ENCODE measurements at regions not wholly inside any gene's neighbourhood (a gene's known extent, or its start where the extent isn't known, plus 50 kb on each side); places are given as distances from the start of the nearest gene placed in this dataset.

- DNase-seq (ENCODE audit: low read depth): no peak
Measured at GRCh38 chr2:117714745-117715417, 99.6 kb upstream of the DDX18 start.

- DNase-seq (ENCODE audit: low read depth): no peak
Measured at GRCh38 chr2:117716505-117716904, 98.0 kb upstream of the DDX18 start.

DNA sequence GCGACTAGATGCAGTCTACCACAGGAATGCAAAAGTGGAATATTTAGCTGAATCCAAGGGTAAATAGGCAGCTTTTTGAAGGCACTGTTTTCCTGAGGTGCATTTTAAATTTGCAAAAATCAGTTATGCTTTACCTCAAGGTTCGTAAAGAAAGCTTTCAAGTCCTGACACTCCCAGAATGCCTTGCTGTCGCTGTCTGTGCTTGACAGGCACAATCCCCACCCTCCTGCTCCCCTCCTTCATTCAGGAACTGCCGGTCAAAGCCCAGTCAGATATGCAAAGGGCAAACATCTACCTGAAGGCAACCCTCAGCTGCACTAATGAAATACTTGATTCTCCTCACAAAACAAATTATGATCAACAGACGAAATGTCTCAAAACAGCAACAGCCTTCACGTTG is 97.4 kb upstream of the DDX18 start:
- no peak for DNase-seq (ENCODE audit: low read depth)

DNA sequence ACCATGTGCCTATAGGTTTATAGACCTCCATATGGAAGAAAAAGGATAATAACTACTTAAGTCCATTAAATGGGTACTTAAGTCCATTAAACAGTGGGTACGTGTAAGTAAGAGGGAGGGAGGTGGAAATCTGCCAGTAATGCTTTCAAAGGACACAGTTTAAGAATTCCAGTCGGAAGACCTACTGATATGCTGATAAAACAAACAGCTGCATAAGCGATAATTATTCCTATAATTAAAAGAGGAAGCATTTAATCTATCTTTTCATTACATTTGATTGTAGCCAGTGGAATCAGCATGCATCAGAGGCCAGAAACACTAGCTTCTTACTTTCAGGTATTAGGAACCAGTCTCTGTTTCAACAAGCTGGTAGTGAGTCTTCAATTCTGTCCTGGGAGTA is 96.4 kb upstream of the DDX18 start:
- no peak for DNase-seq (ENCODE audit: low read depth)

- DNase-seq (ENCODE audit: low read depth): no peak
Measured at GRCh38 chr2:117720765-117721164, 93.7 kb upstream of the DDX18 start.

DNA sequence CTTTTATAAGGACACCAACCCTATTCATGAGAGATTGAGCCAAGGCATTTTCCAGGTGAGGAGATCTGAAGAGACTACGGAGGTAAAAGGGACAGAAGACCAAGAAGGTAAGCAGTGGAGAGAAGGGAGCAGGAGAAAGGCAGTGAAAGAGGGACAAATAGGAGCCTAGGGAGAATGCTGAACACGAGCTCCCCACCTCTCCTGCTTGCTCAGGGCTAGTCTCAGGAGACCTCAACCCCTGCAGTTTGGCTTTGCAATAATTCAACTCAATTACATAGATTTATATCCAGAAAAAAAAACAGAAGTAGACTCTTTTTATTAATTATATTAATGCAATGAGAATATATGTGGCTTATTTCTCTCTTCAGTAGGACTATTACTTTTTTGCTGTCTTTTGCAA is 91.0 kb upstream of the DDX18 start:
- DNase-seq (ENCODE audit: low read depth): no peak

DNA sequence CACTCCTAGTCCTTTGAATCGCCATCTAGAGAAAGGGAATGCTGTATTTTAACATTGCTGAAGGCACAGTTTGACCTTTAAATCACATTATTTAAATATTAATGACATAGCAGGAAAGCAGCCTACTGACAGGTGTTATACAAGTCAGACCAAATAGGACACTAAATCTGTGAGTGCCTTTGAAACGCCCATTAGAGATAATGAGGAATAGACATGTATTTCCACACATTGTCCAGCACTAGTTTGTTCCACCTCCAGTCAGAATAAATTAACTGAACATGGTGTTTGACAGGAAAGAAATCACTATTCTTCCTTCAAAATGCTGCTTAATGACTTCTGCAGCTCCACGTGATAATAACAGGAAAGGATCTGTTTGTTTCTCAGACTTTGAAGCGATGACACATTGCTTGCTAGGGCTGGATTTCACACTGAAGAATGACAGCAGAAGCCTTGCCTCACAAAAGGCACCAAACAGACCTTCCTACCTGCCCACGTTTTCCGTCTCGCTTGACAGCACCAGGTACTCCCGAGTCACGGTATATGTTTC is 90.5 kb upstream of the DDX18 start:
- DNase-seq (ENCODE audit: low read depth): no peak

GRCh38 chr2:117726747-117727146 is 87.7 kb upstream of the DDX18 start:
- DNase-seq (ENCODE audit: low read depth): no peak

- DNase-seq (ENCODE audit: low read depth): no peak
Measured at GRCh38 chr2:117737846-117738245, 76.6 kb upstream of the DDX18 start.

DNA sequence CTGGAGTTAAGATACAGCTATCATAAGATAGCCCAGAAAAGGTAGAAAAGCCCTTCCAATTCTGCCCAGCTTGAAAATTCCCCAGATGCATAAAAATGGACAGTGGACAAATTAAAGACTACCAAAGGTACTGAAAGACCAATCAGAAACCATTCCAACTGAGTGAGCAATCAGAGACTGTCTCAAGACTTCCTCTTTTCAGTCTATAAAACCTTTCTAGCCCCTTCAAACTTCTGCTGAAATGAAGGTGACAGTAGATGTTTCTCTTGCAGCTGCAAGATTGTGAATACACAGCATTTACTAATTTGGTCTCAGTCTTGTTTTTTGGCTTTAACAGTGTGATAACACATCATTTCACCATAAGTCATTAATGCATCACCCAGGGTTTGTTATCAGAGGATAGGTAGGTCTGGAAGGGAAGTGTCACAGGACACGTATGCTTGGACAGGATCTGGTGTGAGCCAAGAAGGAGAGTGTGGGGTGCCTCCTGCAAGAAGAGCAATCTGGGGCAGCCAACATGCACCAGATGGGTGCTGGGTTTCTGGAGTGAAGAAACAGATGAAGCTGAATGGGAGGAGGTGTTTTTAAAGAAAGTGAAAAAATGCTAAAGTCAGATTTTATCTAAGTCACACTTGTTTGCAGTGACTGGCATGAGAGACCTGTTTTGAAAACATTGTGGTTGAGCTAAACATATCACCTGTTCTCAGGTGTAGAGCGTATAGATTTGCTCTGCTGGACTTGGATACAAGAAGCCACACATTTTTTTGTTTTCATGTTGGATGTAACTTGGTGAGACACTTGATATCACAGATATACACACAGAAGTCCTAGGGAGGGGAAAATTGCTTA is 75.3 kb upstream of the DDX18 start:
- no peak for DNase-seq (ENCODE audit: low read depth)

GRCh38 chr2:117745537-117745936 is 69.0 kb upstream of the DDX18 start:
- DNase-seq (ENCODE audit: low read depth): no peak

DNA sequence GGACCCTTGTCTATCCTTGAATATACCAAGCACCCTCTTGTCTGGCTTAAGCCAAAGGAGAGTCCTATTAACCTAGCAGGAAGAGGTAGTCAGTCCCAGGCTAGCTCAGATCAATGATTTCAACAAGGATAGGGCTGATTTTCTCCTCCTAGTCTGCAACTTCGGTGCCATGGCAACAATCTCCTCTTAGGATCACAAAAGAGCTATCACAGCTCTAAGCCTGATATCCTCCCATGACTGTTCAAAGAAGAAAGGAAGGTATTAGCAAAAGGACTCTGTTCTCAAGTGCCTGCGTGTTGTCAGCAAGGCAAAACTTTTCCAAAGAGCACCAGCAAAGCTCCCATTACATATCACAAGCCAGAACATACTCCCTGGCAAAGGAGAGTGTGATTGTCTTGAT is 58.7 kb upstream of the DDX18 start:
- no peak for DNase-seq (ENCODE audit: low read depth)

DNA sequence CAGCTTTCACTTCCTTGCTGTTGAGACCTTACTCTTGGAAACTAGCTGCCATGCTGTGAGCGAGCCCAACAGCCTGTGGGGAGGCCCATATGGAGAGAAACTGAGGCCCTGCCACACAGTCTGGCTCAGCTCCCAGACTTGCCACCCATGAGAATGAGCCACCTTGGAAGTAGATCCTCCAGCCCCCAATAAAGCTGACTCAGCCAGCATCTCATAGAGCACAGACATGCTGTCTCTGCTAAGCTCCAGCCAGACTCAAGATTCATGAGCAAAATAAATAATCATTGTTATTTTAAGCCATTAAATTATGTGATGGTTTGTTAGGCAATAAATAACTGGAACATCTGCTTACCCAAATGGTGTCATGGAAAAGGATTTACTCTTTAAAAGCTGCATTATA is 53.6 kb upstream of the DDX18 start:
- DNase-seq (ENCODE audit: low read depth): no peak

- DNase-seq (ENCODE audit: low read depth): no peak
Measured at GRCh38 chr2:117762454-117762853, 52.0 kb upstream of the DDX18 start.

DNA sequence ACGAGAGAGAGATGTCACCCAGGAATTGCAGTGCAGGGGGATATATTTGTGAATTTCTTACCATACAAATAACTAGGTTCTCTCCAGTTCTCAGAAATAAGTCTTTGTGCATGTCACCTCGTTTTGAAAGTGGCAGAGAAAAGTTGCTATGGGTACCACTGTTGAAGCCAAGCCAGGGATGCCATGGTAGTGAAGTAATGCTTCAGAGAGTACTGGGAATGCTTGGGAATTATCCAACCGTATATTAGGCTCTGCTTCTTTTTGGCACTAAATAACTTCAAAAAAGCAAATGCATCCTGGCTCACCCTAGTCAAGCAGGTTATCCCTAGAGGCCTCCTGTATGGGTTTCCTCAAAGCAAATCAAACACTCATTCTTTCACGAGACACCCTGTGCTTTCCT is 50.7 kb upstream of the DDX18 start:
- no peak for DNase-seq (ENCODE audit: low read depth)
